OCI-LY1 (cell line): ENCODE measurements at regions not wholly inside any gene's neighbourhood (a gene's known extent, or its start where the extent isn't known, plus 50 kb on each side); places are given as distances from the start of the nearest gene placed in this dataset.

Source experiments
- H2AFZ ChIP-seq: fragments of 200-600 bp; sonication (generic), shearing (Covaris generic); 2 replicates; pipeline ENCODE4 v1.6.0; 2014; ENCODE audit warnings: antibody characterized with exemption, mild to moderate bottlenecking, low read length
- H3F3A ChIP-seq: fragments of 200-600 bp; sonication (generic), shearing (Covaris generic); 2 replicates; pipeline ENCODE4 v1.6.0; 2014; ENCODE audit warnings: mild to moderate bottlenecking, antibody characterized with exemption, low read length, moderate library complexity; ENCODE audit not compliant: insufficient read depth
- H3K27ac ChIP-seq: fragments of 200-600 bp; sonication (generic); 2 replicates; pipeline ENCODE4 v1.5.1; 2014; ENCODE audit warnings: low read length, mixed run types, mild to moderate bottlenecking, low read depth; ENCODE audit not compliant: poor library complexity, severe bottlenecking
- H3K27me3 ChIP-seq: fragments of 200-600 bp; sonication (generic); 2 replicates; pipeline ENCODE4 v1.6.0; 2014; ENCODE audit warnings: antibody characterized with exemption, mild to moderate bottlenecking, low read length, moderate library complexity; ENCODE audit not compliant: insufficient read depth
- H3K36me3 ChIP-seq: fragments of 200-600 bp; sonication (generic); 2 replicates; pipeline ENCODE4 v1.6.1; 2014; ENCODE audit warnings: mild to moderate bottlenecking, antibody characterized with exemption, low read length, moderate library complexity, mixed read lengths; ENCODE audit not compliant: insufficient read depth
- H3K4me1 ChIP-seq: fragments of 200-600 bp; sonication (generic); 2 replicates; pipeline ENCODE4 v1.5.1; 2014; ENCODE audit warnings: mild to moderate bottlenecking, low read length, moderate library complexity; ENCODE audit not compliant: insufficient read depth, severe bottlenecking
- H3K4me2 ChIP-seq: fragments of 200-600 bp; sonication (generic), shearing (Covaris generic); 2 replicates; pipeline ENCODE4 v1.6.1; 2014; ENCODE audit warnings: low read length
- H3K4me3 ChIP-seq: fragments of 200-600 bp; sonication (generic); 2 replicates; pipeline ENCODE4 v1.5.1; 2014; ENCODE audit warnings: low read length, low read depth, mild to moderate bottlenecking, mixed read lengths; ENCODE audit not compliant: poor library complexity, severe bottlenecking
- H3K79me2 ChIP-seq: fragments of 200-600 bp; shearing (Covaris generic); 2 replicates; pipeline ENCODE4 v1.6.1; 2016; ENCODE audit warnings: mixed run types, low read length, mixed read lengths; ENCODE audit not compliant: insufficient read depth
- H3K9ac ChIP-seq: fragments of 200-600 bp; sonication (generic), shearing (Covaris generic); 2 replicates; pipeline ENCODE4 v1.6.1; 2014; ENCODE audit warnings: mild to moderate bottlenecking, low read length, mixed read lengths
- H3K9me2 ChIP-seq: fragments of 200-600 bp; sonication (generic), shearing (Covaris generic); 2 replicates; pipeline ENCODE4 v1.6.1; 2014; ENCODE audit warnings: low read depth, mild to moderate bottlenecking, low read length, mixed read lengths
- H3K9me3 ChIP-seq: fragments of 200-600 bp; shearing (Covaris generic); 2 replicates; pipeline ENCODE4 v1.6.1; 2014; ENCODE audit warnings: low read length, mixed read lengths
- H4K20me1 ChIP-seq: fragments of 200-600 bp; sonication (generic), shearing (Covaris generic); 2 replicates; pipeline ENCODE4 v1.6.0; 2016; ENCODE audit warnings: mild to moderate bottlenecking, low read length; ENCODE audit not compliant: insufficient read depth
- EZH2 ChIP-seq: fragments of 200-600 bp; sonication (generic), shearing (Covaris generic); IDR thresholded peaks from 2 replicates; pipeline ENCODE4 v1.8.0; 2017; ENCODE audit warnings: borderline replicate concordance, mixed run types, mild to moderate bottlenecking, antibody characterized with exemption, low read length, moderate library complexity, mixed read lengths
- TF ChIP-seq, protein P1 (sequence below): fragments of 200-600 bp; sonication (generic), shearing (Covaris generic); IDR thresholded peaks from 2 replicates; pipeline ENCODE4 v1.5.1; 2017; ENCODE audit warnings: mild to moderate bottlenecking, antibody characterized with exemption, low read length, moderate library complexity, mixed read lengths

DNA sequence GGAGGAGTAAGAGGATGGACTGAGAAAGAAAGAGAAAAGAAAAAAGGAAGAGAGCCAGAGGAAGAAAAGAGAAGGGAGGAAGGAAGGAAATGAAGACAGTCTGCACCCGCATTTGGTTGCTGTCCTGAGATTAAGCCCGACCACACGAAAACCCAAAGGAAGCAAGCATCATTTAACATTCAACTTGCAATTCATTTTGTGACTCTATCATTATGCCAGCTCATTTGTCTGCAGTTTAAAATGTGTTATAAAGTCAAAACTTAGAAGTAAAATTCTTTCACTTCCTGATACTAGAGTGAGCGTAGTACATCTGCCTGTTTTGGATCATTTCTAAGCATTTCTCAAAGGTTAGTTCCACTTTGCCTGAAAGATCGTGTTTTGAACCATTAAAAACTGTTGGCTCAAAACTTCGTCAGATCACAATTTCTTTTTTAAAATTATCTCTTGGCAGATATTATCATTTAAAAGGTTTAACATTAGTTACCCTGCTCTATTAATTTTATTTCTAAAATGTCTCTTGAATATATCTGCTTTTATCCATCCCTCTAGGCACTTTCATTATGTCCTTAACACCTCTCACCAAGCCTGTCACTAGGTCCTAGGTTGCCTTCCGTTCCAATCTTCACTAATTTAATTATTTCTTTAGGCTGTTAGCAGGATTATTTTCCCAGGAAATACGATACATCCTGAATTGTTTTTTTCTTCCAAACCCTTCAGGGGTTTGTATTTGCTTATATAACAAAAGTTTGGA lies 240.9 kb downstream of the TLE4 start:
- no peaks in the 10 kb centered on the region for H3K9me3 ChIP-seq
- H3K4me1 ChIP-seq = no peaks in the 10 kb centered on the region
- H3K27me3 ChIP-seq = no peaks in the 10 kb centered on the region
- H3K79me2 ChIP-seq = no peaks in the 10 kb centered on the region
- no peak overlapping the region for H3K9ac ChIP-seq
- H3K4me3 ChIP-seq = no peak overlapping the region
- no peaks in the 10 kb centered on the region for H3K9me2 ChIP-seq
- no peaks in the 10 kb centered on the region for H3F3A ChIP-seq
- H2AFZ ChIP-seq = no peak overlapping the region
- H4K20me1 ChIP-seq = no peaks in the 10 kb centered on the region
- H3K27ac ChIP-seq = no peak overlapping the region
- TF ChIP-seq, protein P1, sequence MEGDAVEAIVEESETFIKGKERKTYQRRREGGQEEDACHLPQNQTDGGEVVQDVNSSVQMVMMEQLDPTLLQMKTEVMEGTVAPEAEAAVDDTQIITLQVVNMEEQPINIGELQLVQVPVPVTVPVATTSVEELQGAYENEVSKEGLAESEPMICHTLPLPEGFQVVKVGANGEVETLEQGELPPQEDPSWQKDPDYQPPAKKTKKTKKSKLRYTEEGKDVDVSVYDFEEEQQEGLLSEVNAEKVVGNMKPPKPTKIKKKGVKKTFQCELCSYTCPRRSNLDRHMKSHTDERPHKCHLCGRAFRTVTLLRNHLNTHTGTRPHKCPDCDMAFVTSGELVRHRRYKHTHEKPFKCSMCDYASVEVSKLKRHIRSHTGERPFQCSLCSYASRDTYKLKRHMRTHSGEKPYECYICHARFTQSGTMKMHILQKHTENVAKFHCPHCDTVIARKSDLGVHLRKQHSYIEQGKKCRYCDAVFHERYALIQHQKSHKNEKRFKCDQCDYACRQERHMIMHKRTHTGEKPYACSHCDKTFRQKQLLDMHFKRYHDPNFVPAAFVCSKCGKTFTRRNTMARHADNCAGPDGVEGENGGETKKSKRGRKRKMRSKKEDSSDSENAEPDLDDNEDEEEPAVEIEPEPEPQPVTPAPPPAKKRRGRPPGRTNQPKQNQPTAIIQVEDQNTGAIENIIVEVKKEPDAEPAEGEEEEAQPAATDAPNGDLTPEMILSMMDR = no peak
- no peak for TF ChIP-seq EZH2
- no peak overlapping the region for H3K4me2 ChIP-seq
- no peaks in the 10 kb centered on the region for H3K36me3 ChIP-seq

DNA sequence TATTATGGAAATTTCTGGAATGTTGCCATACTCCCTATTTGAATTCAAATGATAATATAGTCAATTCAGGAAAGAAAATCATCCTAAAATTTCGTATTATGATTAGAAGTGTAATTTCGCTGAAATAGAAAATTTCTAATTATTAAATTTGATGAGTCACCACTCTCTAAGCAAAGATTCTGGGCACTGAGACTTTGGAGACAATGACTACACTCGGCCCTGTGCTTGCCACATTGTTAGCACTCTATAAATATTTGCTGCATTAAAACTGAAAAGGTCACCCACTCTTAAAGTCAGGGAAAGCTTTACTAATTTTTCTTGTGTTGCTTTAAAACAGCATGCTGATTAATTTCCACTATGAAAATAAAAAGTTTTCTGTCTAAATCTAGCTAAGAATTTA lies 240.3 kb downstream of the TLE4 start:
- no peaks in the 10 kb centered on the region for H3K9me2 ChIP-seq
- H3K27me3 ChIP-seq = no peaks in the 10 kb centered on the region
- TF ChIP-seq, protein P1 = no peak
- no peak for TF ChIP-seq EZH2
- H3K27ac ChIP-seq = no peak overlapping the region
- H2AFZ ChIP-seq = no peak overlapping the region
- H3K9me3 ChIP-seq = no peaks in the 10 kb centered on the region
- H4K20me1 ChIP-seq = no peaks in the 10 kb centered on the region
- H3K4me1 ChIP-seq = no peaks in the 10 kb centered on the region
- H3K4me3 ChIP-seq = no peak overlapping the region
- H3K4me2 ChIP-seq = no peak overlapping the region
- H3K36me3 ChIP-seq = no peaks in the 10 kb centered on the region
- no peaks in the 10 kb centered on the region for H3F3A ChIP-seq
- no peaks in the 10 kb centered on the region for H3K79me2 ChIP-seq
- no peak overlapping the region for H3K9ac ChIP-seq

DNA sequence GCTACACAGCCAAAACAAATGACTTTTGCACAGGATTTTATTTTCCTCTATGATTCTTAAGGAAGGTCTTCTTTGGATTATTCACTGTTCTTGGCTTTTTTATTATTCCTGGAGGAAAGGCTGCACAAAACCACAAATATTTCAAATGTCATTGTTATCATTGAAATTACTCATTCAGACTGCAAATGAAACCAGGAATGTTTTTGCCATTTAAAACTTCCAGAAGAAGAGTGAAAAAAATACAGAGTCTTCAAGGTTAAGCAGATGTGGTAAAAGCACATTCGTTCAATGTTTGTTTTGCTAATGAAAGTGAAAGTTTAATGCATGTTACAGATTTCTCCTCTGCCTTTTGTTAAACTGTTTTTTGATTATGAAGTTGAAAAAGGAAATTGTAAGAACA lies 238.2 kb downstream of the TLE4 start:
- Histone ChIP-seq H3K27me3 (no peaks in the 10 kb centered on the region), H3K4me2 (no peak overlapping the region), H3K9me3 (no peaks in the 10 kb centered on the region), H3K9me2 (no peaks in the 10 kb centered on the region), H3K4me1 (no peaks in the 10 kb centered on the region), H3K27ac (no peak overlapping the region), H3K79me2 (no peaks in the 10 kb centered on the region), H3K36me3 (no peaks in the 10 kb centered on the region), H3F3A (no peaks in the 10 kb centered on the region), H2AFZ (no peak overlapping the region), H3K9ac (no peak overlapping the region), H4K20me1 (no peaks in the 10 kb centered on the region), H3K4me3 (no peak overlapping the region)
- TF ChIP-seq, protein P1 = no peak
- TF ChIP-seq EZH2 = no peak
